Keratinocyte (primary cell): ENCODE measurements at regions not wholly inside any gene's neighbourhood (a gene's known extent, or its start where the extent isn't known, plus 50 kb on each side); places are given as distances from the start of the nearest gene placed in this dataset.

ENCODE experiments used
- CTCF ChIP-seq, 3 experiments: IDR thresholded peaks in 1 of 3; conservative IDR thresholded peaks in 1 of 3; optimal IDR thresholded peaks in 1 of 3; 2 replicates in 2 of 3; 3 replicates in 1 of 3; pipeline versions ENCODE3 to v1.5.1; 2011; ENCODE audit warnings: low read length in 3 of 3, mild to moderate bottlenecking in 3 of 3, moderate library complexity in 2 of 3, control low read depth in 1 of 3, inconsistent platforms in 1 of 3; ENCODE audit not compliant: insufficient read depth in 2 of 3; ENCODE audit errors: extremely low read depth in 1 of 3
- EZH2 ChIP-seq: IDR thresholded peaks from one replicate; pipeline ENCODE4 v1.6.1; 2012; ENCODE audit warnings: inconsistent platforms, mild to moderate bottlenecking, low read length, moderate library complexity

- TF ChIP-seq CTCF (optimal IDR thresholded peaks at IDR 0.05 in 1 of 3, IDR thresholded peaks at IDR 0.05 in 1 of 3, conservative IDR thresholded peaks at IDR 0.05 in 1 of 3; ENCODE audit: extremely low read depth in 1 of 3, insufficient read depth in 2 of 3, low read length in 3 of 3) (no peak), EZH2 (no peak)
Measured at GRCh38 chr6:98107801-98108200, 726.6 kb upstream of the POU3F2 start.
